ENCODE measurements at regions not wholly inside any gene's neighbourhood (a gene's known extent, or its start where the extent isn't known, plus 50 kb on each side); places are given as distances from the start of the nearest gene placed in this dataset.

DNA sequence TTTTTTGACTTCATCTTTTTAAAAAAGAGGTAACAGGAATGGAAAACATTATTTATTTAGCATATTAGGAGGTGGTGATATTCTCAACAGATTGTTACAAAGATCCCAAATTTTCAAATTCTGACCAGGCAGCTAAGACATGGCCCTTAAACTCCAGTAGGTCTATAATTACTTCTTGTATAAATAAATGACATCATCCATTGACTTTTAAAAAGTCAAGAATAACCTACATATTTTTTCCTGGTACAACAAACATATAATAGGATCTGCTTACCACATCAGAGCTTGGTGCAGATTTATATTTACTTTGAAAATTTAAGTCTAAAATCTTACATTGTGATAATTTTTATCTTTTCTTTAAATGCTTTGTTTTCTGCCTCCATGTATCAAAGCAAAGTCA, 92.2 kb upstream of the TRPM3 start:
- H3K36me3 ChIP-seq (ENCODE audit: low read depth) = no peaks in the 10 kb centered on the region
- DNase-seq = no peak
- H3K4me1 ChIP-seq (ENCODE audit: low read depth) = no peaks in the 10 kb centered on the region
- no peak overlapping the region for H3K4me3 ChIP-seq
- intact Hi-C loops (cut with DNase I, micrococcal nuclease) = no loop called here
- TF ChIP-seq CTCF (IDR thresholded peaks at IDR 0.05) = no peak
- peaks cover 7% of the 10 kb centered on the region for H3K9me3 ChIP-seq
- ATAC-seq = no peak

- no peak overlapping the region for H3K4me3 ChIP-seq
- no peaks in the 10 kb centered on the region for H3K4me1 ChIP-seq (ENCODE audit: low read depth)
- DNase-seq = no peak
- no peaks in the 10 kb centered on the region for H3K36me3 ChIP-seq (ENCODE audit: low read depth)
- intact Hi-C loops (cut with DNase I, micrococcal nuclease) = no loop called here
- peaks cover 7% of the 10 kb centered on the region for H3K9me3 ChIP-seq
- no peak for TF ChIP-seq CTCF (IDR thresholded peaks at IDR 0.05)
- ATAC-seq = no peak
Measured at GRCh38 chr9:71210326-71210725, 88.9 kb upstream of the TRPM3 start.

DNA sequence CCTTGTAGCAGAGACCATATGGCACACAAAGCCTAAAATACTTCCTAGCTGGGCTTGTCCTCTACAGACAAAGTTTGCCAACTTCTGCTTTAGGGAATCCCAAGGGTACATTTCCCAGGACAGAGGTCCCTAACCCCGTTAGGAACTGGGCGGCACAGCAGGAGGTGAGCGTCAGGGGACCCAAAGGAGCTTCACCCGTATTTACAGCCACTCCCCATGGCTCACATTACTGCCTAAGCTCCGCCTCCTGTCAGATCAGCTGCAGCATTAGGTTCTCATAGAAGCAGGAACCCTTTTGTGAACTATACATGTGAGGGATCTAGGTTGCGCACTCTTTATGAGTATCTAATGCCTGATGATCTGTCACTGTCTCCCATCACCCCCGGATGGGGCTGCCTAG, 88.5 kb upstream of the TRPM3 start:
- peaks cover 7% of the 10 kb centered on the region for H3K9me3 ChIP-seq
- intact Hi-C loops (cut with DNase I, micrococcal nuclease) = no loop called here
- TF ChIP-seq CTCF (IDR thresholded peaks at IDR 0.05) = no peak
- H3K4me1 ChIP-seq (ENCODE audit: low read depth) = no peaks in the 10 kb centered on the region
- ATAC-seq (no peak), DNase-seq (no peak)
- no peak overlapping the region for H3K4me3 ChIP-seq
- H3K36me3 ChIP-seq (ENCODE audit: low read depth) = no peaks in the 10 kb centered on the region

GRCh38 chr9:71202931-71203330, 81.5 kb upstream of the TRPM3 start:
- H3K9me3 ChIP-seq = no peaks in the 10 kb centered on the region
- intact Hi-C loops (cut with DNase I, micrococcal nuclease) = no loop called here
- no peak for ATAC-seq

DNA sequence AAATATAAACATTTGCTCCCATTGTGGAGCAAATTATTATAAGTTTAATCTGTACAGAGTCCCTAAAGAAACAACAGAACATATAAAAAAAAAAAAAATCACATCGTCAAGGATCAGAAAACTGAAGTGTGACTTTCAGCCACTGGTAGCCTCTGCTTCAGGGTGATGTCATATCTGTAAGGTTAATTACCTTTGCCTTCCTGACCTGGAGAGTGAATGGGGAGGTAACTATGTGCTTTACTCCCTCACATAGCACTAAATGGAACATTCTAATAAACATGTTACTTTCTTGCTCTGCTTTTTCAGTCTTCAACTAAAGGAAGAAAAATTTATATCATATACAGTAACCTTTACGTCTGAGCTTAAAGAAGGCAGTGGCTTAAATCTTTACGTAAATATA, 70.3 kb upstream of the TRPM3 start:
- TF ChIP-seq CTCF (IDR thresholded peaks at IDR 0.05) = no peak
- H3K9me3 ChIP-seq = no peaks in the 10 kb centered on the region
- H3K4me3 ChIP-seq = no peak overlapping the region
- no peaks in the 10 kb centered on the region for H3K36me3 ChIP-seq (ENCODE audit: low read depth)
- DNase-seq = no peak
- intact Hi-C loops (cut with DNase I, micrococcal nuclease) = no loop called here
- no peak for ATAC-seq
- no peaks in the 10 kb centered on the region for H3K4me1 ChIP-seq (ENCODE audit: low read depth)

More at GRCh38 chr9:71202931-71203330, 81.5 kb upstream of the TRPM3 start:
- H3K4me3 ChIP-seq = no peak overlapping the region
- no peak for DNase-seq
- no peaks in the 10 kb centered on the region for H3K4me1 ChIP-seq (ENCODE audit: low read depth)
- H3K36me3 ChIP-seq (ENCODE audit: low read depth) = no peaks in the 10 kb centered on the region
- TF ChIP-seq CTCF (IDR thresholded peaks at IDR 0.05) = no peak

DNA sequence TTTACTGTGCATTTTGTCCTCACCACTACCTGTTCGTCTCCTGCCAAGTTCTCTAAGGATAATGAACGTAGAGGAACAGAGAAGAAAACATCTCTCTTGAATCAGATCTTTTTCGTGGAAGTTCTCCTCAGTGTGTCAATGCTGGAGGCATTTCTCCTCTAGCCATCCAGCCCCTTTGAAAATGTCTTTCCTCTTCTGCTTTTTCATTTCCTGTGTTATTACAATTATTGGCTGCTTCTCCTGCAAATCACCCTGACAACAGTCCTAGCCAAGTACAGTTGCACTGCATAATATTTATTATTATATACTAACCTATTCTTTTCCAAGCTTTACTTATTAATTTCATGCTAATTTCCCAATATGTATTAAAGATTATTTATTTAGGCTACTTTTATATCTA, 61.8 kb upstream of the TRPM3 start:
- Histone ChIP-seq H3K4me3 (no peak overlapping the region), H3K36me3 (ENCODE audit: low read depth) (no peaks in the 10 kb centered on the region), H3K4me1 (ENCODE audit: low read depth) (no peaks in the 10 kb centered on the region), H3K9me3 (no peaks in the 10 kb centered on the region)
- intact Hi-C loops (cut with DNase I, micrococcal nuclease) = no loop called here
- no peak for DNase-seq
- no peak for TF ChIP-seq CTCF (IDR thresholded peaks at IDR 0.05)
- ATAC-seq = no peak

Measured in mucosa of descending colon (tissue), 3 donors.